C4-2B (cell line): ENCODE measurements at regions not wholly inside any gene's neighbourhood (a gene's known extent, or its start where the extent isn't known, plus 50 kb on each side); places are given as distances from the start of the nearest gene placed in this dataset.

Source experiments
- ZFX ChIP-seq: fragments of 450-650 bp; IDR thresholded peaks from 2 replicates; pipeline ENCODE4 v1.6.1; 2017
- TF ChIP-seq, protein P1 (sequence below): fragments of 450-650 bp; conservative IDR thresholded peaks from 2 replicates; pipeline ENCODE4 v1.5.1; 2017; ENCODE audit warnings: mild to moderate bottlenecking

DNA sequence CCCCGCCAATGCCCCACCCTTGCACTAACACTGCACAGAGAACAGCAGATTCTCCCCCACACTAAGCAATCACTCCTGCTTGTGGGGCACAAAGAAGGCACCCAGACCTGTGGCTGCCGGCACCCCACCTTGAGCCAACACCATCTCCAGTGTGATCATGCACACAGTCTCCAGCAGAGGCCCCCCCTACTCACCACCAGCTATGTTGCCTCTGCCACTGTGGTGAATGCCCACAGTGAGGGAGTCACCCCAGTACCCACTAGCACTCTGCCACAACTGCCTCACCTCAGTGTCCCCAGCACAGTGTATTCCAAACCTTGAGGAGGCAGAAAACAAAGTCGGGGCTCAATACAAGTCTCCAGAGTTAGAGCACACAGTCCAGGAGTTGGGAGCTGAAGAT, 261.7 kb upstream of the SSTR1 start:
- TF ChIP-seq, protein P1, sequence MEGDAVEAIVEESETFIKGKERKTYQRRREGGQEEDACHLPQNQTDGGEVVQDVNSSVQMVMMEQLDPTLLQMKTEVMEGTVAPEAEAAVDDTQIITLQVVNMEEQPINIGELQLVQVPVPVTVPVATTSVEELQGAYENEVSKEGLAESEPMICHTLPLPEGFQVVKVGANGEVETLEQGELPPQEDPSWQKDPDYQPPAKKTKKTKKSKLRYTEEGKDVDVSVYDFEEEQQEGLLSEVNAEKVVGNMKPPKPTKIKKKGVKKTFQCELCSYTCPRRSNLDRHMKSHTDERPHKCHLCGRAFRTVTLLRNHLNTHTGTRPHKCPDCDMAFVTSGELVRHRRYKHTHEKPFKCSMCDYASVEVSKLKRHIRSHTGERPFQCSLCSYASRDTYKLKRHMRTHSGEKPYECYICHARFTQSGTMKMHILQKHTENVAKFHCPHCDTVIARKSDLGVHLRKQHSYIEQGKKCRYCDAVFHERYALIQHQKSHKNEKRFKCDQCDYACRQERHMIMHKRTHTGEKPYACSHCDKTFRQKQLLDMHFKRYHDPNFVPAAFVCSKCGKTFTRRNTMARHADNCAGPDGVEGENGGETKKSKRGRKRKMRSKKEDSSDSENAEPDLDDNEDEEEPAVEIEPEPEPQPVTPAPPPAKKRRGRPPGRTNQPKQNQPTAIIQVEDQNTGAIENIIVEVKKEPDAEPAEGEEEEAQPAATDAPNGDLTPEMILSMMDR: no peak
- TF ChIP-seq ZFX: no peak
